HG02798 (cell line): ENCODE measurements at regions not wholly inside any gene's neighbourhood (a gene's known extent, or its start where the extent isn't known, plus 50 kb on each side); places are given as distances from the start of the nearest gene placed in this dataset.
"Not testable (repeated sequence)": the region's sequence is repeated elsewhere in the genome, so short reads cannot be mapped to it uniquely, and the experiment has no call there.

Experiments
- ATAC-seq: cut with Tn5 transposase; IDR thresholded peaks from one replicate; pipeline ENCODE4 v1.9.1; 2021; ENCODE audit warnings: mild to moderate bottlenecking; ENCODE audit not compliant: unreplicated experiment, poor library complexity

DNA sequence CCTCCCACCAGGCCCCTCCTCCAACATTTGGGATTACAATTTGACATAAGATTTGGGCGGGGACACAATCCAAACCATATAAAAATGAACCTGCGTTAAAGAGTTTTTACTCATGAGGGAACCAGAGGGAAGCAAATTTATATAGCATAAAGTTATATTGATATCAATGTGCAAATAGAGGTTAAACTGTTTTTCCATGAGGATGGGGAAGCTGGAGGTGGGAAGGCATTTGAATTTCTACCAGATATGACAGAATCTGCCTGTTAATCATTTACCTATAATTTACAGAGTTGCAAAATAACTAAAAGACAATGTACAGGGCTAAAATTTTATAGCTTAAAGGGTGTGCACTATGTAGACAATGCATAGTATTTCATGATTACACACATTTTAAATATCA, 322.0 kb upstream of the FKBP1C start:
- ATAC-seq = no peak

DNA sequence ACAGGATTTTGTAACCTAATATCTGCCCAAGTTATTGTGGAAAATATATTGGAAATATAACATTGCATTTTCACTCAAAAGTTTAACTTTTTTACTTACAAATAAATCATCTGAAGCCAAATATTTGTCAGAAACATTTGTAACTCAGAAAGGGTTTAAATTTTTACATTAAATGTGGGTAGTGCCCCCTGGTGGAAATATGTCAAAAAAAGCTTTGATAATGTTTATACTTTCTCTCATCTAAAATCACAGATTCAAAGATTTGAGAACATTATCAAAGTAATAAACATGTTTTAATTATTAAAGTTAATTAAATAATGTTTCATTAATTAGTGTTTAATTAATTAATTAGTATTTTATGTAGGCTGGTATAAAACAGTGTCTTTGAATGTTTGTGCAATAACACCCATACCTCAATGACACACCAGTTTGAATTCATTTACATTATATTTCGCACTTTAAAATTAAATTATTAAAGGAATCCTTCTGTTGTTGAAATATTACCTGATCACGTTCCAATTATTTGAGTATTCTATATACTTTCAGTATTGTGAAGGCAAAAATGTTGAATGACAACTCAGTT, 320.1 kb upstream of the FKBP1C start:
- no peak for ATAC-seq

DNA sequence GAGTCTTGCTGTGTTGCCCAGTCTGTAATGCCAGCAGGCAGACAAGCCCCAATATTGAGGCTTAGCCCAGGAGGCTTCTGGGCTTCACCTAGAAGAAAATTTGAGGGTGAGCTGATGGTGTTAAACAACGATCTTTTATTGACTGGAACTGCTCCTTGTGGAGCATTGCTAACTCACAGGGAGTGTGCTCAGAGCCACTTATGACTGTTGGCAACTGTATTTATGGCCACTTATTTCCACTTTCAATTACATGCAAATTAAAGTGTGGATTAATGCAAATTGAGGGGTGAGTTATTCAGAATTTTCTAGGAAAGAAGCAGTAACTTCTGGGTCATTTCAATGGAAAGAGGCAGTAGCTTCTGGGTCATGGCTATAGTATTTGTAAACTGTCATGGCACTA, 317.2 kb upstream of the FKBP1C start:
- ATAC-seq = no peak

DNA sequence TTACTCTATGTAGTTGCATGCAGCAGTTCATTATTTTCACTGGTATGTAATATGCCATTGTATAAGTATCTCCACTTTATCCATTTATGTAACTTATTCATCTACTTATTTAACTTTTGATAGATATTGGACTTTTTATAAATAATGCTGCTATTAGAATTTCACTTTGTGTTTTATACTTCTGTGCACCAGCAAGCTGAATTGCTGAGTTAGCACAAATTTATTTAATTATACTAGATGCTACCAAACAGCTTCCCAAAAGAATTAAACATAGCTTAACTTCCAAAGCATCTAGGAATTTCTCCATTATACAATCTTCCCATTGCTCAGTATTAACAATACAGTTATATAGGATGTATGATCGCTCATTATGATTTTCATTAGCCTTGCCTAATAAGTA, 308.0 kb upstream of the FKBP1C start:
- ATAC-seq = no peak

DNA sequence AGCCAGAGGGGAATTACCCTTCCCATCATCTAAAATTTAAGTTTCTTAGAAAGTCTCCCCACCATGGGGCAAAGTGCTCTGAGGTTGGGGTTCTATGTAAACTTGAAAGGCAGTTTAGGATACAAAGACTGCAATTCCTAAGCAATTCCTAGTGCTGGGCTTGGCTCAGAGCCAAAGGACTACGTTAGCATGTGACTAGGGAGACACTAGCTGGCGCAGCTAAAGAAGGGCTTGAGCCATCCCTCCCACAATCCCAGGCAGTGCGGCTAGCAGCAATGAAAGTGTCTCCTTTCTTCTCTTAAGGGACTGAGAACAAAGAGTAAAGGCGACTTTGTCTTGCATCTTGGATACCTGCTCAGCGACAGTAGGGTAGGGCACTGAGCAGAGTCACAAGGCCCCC, 306.6 kb upstream of the FKBP1C start:
- no peak for ATAC-seq

DNA sequence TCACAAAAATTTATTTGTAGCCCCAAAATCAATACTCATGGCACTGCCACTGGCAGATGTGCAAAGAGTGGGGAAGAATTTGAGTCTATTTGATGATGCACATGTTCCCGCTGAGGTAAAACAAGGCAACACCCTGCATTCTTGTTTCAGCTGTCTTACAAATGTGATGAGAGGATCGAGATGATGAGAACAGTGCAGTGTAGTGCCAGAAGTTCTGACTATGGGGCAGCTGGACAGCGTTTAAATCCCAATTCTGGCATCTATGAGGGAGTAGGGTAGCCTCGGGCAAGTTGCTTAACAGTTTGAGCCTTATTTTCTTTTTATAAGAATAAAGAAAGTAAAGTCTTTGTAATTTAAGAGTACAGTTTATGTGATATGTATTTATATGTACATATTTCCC, 296.7 kb upstream of the FKBP1C start:
- no peak for ATAC-seq

DNA sequence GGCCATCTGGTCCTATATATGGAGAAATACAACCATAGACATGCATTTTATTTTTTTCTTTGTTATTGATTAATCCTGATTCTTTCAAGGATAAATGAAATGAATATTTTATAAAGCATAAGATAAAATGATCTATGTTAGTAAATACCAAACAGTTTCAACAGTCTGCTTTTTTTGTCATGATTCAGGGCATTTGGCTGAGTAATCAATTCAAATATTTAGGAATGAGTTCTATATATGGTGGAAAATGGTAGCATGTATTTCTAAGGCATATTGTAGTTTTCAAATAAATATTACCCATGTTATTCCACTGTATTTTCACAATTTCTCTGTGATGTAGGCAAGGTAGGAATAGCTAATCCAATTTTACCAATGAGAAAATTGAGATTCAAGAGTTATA, 287.5 kb upstream of the FKBP1C start:
- ATAC-seq = no peak

DNA sequence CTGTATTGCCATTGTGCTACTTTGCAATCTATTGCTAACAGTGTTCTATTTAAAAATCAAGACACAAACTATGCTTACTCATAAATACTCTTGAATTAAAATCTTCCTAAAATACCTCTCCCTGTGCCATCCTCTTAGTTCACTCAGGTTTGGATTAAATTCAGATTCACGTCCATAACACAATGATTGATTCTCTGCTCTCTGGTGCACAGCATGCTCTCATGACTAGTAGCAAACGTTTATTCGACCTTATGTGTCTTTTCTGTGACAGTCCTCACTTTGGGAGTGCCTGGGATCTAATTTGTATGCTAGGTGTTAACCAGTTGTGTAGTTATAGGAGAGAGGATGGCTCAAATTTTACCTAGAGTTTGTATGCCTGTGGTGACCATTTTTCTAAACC, 270.4 kb upstream of the FKBP1C start:
- ATAC-seq = no peak

DNA sequence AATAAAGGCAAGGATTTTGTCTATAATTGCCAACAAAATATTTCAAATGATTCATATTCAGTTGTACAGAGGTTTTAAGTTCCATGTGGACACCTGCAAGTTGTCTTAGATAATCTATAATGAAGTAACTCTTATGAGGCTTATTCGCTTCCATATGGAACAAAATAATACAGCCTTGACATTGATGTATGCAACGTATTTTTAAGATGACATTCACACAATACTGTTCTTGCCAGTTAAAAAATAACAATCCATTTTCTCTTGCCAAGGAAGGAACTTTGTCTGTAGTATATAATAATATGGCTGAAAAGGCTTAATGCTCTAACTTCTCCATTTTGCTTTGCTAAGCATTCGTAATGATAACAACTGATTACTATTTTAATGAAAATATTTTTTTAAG, 269.3 kb upstream of the FKBP1C start:
- no peak for ATAC-seq

DNA sequence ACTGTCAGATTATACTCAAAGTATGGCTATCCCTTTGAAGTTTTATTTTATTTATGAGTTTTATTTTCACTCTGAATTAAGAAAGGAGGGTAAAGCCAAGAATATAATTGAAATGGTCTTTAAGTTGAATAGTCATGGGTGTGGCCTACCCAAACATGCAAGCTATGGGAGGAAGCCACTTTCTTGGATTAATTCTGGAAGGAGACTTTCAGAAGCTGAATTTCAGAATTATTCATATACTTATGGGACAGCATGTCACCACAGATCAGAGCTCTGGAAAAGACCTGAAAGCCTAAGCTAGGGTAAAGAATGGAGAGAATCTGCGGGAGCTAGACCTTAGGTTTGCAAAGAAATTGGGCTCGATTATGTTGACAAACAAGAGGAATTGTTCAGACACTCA, 242.4 kb upstream of the FKBP1C start:
- no peak for ATAC-seq

DNA sequence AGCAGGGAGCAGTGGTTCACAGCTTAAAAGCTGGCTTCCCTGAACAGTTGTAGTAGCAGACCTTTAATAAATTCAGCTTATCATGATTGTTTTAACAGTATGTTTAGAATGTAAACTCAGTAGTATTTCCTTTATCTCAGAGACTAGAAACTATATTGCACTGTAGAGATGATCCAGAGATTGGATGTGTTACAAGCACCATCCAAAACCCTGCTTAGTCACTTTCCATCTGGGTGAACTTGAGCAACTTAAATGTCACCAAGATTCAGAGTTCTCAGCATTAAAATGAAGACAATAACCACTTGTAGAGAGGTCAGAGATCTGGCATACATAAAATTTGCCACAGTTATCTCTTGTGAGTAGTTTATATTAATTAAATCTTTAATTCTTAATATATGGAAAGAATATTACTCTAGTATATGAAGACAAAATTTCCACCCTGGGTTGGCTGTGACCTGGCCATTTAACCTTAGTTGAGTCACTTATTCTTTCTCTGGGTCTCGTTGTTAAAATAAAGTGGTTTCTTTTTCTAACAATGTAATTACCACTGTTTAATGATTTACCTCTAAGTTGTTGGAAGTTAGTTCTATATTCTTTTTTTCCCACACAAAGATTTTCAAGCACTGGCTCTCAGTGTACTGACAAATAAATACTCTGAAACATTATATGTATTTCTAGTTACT, 239.2 kb upstream of the FKBP1C start:
- no peak for ATAC-seq

DNA sequence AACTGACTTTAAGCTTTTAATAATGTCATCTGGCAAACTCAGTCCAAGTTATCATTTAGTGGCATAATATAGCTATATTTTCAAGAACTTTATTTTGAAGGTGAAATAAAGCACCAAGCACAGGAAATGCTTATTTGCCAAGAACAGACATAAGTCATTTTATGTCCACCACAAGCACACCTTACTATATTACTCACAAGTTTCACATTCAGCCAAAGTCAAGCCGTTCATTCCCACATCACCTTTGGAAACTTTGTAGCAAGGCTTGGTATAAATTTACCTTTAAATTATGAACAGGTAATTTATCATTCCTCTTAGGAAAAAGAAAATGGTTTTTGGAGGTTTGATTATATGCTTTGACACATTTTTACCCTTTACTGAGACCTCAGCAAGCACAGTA, 236.8 kb upstream of the FKBP1C start:
- ATAC-seq = peak; percentile 60

DNA sequence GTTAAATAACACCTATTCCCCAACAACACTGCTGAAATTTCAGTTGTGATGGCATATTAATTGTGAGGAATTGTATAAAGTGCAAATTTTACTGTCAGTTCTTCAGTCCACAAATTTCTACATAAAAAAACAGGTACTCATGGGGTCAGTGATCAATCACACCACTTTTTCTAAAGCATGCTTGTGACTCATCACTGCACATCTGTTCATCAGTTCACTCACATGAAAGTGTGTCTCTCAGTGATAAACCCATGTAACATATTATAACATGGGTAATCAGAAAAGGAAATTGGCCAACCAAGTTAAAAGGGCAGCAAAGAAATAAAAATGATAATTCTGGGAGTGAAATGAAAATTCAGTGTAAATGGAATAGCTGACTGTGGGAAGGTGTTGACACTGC, 234.7 kb upstream of the FKBP1C start:
- ATAC-seq = no peak

DNA sequence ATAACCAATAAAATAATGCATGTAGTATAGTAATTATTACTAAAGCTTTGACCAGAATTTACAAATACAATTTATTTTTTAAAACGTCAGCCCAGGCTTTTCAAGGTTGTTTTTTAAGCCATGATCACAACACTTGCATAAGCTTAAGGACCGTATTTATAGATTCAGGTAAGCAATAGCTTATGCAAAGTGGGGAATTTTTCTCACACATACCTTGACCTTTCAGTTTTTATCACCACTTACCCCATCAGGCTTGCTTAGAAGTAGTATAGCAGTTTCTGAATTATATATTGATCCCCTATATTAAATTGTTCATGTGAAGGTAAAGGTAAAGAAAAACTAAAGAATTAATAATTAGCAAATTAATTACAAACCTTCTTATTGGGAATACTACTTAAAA, 232.3 kb upstream of the FKBP1C start:
- no peak for ATAC-seq

DNA sequence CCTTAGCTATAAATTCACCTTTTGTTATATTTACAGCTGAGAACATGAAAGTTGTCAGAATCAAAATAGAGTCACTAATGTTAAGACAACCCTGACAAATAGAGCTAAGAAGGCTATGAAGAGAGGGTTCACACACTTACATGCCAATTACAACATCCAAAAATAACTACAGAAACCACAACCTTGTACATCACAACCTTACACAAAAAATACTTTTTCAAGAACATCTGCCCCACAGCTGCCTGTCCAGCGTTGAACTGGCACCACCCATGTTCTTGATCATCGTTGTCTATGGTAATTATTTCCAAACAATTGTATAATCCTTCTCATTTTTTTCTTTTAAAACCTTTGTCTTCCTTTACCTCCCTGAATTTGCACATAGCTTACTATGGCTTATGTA, 231.2 kb upstream of the FKBP1C start:
- no peak for ATAC-seq

DNA sequence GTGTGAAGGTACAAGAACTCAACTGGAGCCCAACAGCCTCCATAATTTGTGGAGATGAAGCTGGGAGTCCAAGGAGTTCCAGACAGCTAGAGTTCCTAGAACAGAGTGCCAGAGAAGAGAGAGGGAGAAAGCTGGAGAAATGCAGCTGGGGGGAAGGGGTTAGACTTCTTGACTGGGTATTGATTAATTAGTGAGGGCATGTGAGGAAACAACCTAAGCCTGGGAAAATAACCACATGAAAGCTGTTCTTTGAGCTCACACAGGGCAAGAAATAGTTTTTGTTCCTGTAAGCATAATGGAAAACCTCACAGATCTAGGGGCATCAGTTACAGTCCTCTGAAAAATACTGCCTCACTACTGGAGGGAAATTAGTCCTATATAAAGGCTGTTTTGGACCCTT, 230.5 kb upstream of the FKBP1C start:
- ATAC-seq = no peak

DNA sequence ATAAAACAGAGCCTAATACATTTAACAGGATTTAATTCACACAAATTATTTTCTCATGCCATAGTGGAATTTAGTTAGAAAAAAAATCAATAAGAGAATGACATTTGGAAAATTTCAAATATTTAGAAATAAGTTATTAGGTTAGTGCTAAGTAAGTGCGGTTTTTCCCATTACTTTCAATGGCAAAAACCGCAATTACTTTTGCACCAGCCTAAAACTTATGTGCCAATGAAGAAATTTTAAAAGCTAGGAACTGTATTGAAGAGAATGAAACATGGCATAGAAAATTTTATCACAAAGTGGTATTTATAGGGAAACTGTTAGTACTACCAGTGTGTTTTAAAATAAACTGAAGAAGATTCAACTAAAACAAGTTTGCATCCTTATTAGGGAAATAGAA, 228.3 kb upstream of the FKBP1C start:
- ATAC-seq = no peak

DNA sequence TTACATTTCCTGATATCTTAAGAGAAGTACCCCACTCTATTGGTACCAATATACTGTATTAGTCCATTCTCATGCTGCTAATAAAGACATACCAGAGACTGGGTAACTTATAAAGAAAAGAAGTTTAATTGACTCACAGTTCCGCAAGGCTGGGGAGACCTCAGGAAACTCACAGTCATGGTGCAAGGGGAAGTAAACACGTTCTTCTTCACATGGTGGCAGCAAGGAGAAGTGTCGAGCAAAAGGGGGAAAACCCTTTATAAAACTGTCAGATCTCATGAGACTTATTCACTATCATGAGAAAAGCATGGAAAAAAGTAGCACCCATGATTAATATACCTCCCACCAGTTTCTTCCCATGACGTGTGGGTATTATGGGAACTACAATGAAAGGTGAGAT, 219.6 kb upstream of the FKBP1C start:
- ATAC-seq = not testable (repeated sequence)

DNA sequence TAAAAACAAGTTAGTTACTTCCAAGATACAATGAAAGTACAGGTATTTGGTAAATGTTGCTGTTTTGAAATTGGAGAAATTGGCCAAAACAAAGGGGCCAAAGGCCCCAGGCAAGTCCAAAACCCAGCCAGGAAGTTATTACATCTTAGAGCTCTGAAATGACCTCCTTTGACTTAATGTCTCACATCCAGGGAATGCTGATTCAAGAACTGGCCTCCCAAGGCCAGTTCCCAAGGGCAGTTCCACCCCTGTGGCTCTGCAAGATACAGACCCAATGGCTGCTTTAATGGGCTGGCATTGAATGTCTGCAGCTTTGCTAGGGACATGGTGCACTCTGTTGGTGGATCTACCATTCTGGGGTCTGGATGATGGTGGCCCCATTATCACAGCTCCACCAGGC, 217.3 kb upstream of the FKBP1C start:
- no peak for ATAC-seq

DNA sequence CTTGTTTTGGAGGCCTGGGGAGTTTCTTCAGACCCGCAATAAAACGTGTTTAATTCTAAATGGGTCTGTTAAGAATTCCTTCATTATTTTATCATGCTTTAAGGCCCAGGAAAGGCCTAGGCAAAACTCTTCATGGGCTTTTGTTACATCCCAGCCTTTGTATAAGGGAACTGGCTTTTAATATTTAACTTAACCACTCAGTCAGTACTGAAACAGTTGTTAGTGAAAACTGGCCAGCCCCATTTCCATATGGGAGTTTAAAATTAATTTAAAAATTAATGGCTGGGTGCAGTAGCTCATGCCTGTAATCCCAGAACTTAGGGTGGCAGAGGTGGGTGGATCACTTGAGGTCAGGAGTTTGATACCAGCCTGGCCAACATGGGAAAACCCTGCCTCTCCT, 213.2 kb upstream of the FKBP1C start:
- no peak for ATAC-seq

DNA sequence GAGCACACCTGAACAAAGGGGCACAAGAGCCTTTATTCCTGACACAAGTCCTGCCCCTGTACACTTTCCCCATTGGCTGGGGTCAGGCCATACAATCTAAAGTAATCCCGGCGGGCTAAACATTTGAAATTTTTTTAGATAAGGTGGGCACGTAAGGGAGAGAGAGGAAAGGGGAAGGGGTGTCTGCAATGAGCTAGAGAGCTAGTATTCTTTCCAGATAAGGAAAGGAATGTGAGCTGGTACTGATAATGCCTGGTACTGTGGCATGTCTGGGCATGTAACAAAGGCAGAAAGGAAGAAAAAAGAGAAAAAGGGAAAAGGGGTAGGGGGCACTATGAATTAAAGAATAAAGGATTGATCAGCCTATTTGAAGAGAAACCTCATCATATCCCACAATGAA, 212.0 kb upstream of the FKBP1C start:
- not testable (repeated sequence) for ATAC-seq

DNA sequence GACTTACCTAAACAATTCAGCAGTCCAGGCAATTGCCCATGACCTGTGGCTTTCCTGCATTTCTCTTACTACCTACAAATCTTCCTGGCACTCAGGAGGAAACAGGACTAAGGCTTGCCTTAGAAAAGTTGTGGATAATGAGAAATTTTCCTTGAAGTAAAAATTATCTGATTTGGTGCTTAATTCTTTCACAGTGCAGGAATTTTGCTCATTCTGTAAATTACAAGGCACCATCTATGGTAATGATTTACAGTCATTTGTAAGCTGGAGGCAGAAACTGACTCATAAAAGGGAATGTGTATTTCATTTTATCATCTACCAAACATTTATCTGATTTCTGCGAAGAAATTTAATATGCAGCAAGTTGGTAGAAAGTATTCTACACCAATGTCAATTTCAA, 211.5 kb upstream of the FKBP1C start:
- ATAC-seq = no peak

DNA sequence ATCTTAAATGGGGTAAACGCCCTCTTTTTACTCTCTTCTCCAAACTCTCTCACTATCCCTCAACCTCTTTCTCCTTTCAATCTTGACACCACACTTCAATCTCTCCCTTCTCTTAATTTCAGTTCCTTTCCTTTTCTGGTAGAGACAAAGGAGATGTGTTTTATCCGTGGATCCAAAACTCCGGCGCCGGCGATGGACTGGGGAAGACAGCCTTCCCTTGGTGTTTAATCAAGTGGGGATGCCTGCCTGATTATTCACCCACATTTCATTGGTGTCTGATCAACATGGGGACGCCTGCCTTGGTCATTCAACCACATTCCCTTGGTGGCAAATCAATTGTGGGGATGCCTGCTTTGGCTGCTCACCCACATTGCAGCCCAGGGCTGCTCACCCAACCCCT, 205.3 kb upstream of the FKBP1C start:
- not testable (repeated sequence) for ATAC-seq
